Left ventricle myocardium inferior (tissue), 1 donor: ENCODE measurements at regions not wholly inside any gene's neighbourhood (a gene's known extent, or its start where the extent isn't known, plus 50 kb on each side); places are given as distances from the start of the nearest gene placed in this dataset.

Source experiments
- DNase-seq: peaks from one replicate; pipeline ENCODE4 v3.0.0-alpha.2; 2020
- H3K27ac ChIP-seq: fragments of 200-600 bp; replicated peaks from 2 replicates; pipeline ENCODE4 v1.8.0; 2021
- H3K27me3 ChIP-seq: fragments of 200-600 bp; 2 replicates; pipeline ENCODE4 v1.8.0; 2021; ENCODE audit warnings: low read depth
- H3K36me3 ChIP-seq: fragments of 200-600 bp; 2 replicates; pipeline ENCODE4 v1.8.0; 2021
- H3K4me1 ChIP-seq: fragments of 200-600 bp; 2 replicates; pipeline ENCODE4 v1.8.0; 2021
- H3K4me3 ChIP-seq: fragments of 200-600 bp; 2 replicates; pipeline ENCODE4 v1.8.0; 2021; ENCODE audit warnings: mild to moderate bottlenecking, moderate library complexity
- H3K9me3 ChIP-seq: fragments of 200-600 bp; replicated peaks from 2 replicates; pipeline ENCODE4 v1.8.0; 2021
- CTCF ChIP-seq: fragments of 200-600 bp; IDR thresholded peaks from 2 replicates; pipeline ENCODE4 v1.8.0; 2021; ENCODE audit warnings: antibody characterized with exemption, mild to moderate bottlenecking, borderline replicate concordance
- intact Hi-C: fragments of 100-400 bp; cut with micrococcal nuclease; formaldehyde crosslinking; loops from one replicate; pipeline ENCODE4 v1.11.0; 2022
- donor health status: DM: no; HTN: yes; CAD: no; lungs with severe emphysema.

GRCh38 chr13:32960626-32961025, 55.6 kb upstream of the KL start:
- no peaks in the 10 kb centered on the region for H3K9me3 ChIP-seq
- no peak overlapping the region for H3K27ac ChIP-seq
- H3K27me3 ChIP-seq, result no peaks in the 10 kb centered on the region
- H3K4me3 ChIP-seq, result no peak overlapping the region
- no peaks in the 10 kb centered on the region for H3K36me3 ChIP-seq
- DNase-seq, result no peak
- intact Hi-C loops, result no loop called here
- TF ChIP-seq CTCF, result no peak
- H3K4me1 ChIP-seq, result no peaks in the 10 kb centered on the region

GRCh38 chr13:32961724-32962123, 54.5 kb upstream of the KL start:
- H3K4me3 ChIP-seq, result no peak overlapping the region
- no peaks in the 10 kb centered on the region for H3K9me3 ChIP-seq
- no peaks in the 10 kb centered on the region for H3K4me1 ChIP-seq
- no peak overlapping the region for H3K27ac ChIP-seq
- intact Hi-C loops, result no loop called here
- no peak for DNase-seq
- TF ChIP-seq CTCF, result no peak
- no peaks in the 10 kb centered on the region for H3K36me3 ChIP-seq
- no peaks in the 10 kb centered on the region for H3K27me3 ChIP-seq

DNA sequence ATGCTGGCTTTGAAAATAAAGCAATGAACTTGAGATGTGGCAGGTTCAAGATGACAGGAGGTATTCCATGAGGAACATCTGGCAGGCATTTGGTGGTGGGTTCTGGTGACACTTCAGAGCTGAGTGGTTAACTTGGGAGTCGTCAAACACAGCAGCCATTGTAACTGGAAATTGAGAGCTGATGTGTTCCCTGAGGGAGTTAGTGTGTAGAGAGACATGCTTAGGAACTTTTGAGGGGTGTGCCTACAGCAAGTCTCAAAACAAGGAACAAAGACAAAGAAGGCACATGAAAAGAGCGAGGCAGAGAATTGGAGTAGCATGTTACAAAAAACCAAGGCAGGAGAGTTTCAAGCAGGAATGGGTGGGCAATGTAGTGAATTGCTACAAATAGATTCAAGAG, 53.9 kb upstream of the KL start:
- no peak for DNase-seq
- no peaks in the 10 kb centered on the region for H3K36me3 ChIP-seq
- no peaks in the 10 kb centered on the region for H3K4me1 ChIP-seq
- no peak overlapping the region for H3K27ac ChIP-seq
- no peaks in the 10 kb centered on the region for H3K27me3 ChIP-seq
- H3K9me3 ChIP-seq, result no peaks in the 10 kb centered on the region
- no peak overlapping the region for H3K4me3 ChIP-seq
- TF ChIP-seq CTCF, result no peak
- intact Hi-C loops, result no loop called here

DNA sequence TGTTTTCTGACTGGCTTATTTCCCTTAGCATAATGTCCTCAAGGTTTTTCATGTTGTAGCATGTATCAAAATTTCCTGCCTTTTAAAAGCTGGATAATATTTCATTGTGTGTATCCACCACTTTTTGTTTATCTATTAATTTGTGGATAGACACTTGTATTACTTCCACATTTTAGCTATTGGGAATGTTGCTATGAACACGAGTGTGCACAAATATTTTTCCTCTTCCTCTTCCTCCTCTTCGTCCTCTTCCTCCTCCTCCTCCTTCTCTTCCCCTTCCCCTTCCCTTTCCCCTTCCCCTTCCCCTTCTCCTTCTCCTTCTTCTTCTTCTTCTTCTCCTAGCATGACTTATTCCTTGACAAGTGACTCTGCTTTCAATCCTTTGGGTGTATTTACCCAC, 51.2 kb upstream of the KL start:
- Histone ChIP-seq H3K27ac (no peak overlapping the region), H3K4me1 (peaks cover 14% of the 10 kb centered on the region), H3K36me3 (no peaks in the 10 kb centered on the region), H3K9me3 (no peaks in the 10 kb centered on the region), H3K27me3 (no peaks in the 10 kb centered on the region), H3K4me3 (no peak overlapping the region)
- intact Hi-C loops, result no loop called here
- DNase-seq, result no peak
- TF ChIP-seq CTCF, result no peak
